ENCODE measurements at regions not wholly inside any gene's neighbourhood (a gene's known extent, or its start where the extent isn't known, plus 50 kb on each side); places are given as distances from the start of the nearest gene placed in this dataset.

DNA sequence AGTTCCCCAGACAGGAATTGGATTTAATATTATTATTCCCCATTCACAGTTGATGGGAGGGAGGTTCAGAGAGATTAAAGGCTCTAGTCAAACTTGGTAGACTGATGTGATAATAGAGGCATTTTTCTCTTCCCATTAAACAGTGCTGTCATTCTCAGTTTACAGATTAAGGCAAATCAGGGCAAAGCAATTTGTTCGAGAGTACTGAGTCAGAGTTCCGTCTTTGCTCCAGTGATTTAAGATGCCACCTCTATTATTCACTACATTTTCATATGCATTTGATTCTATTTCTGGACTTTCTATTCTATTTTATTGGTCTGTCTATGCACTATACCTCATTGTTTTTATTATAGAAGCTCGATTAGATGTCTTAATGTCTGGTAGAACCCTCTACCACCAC, 201.0 kb upstream of the RAI14 start (continued):
- TF ChIP-seq, protein P1, sequence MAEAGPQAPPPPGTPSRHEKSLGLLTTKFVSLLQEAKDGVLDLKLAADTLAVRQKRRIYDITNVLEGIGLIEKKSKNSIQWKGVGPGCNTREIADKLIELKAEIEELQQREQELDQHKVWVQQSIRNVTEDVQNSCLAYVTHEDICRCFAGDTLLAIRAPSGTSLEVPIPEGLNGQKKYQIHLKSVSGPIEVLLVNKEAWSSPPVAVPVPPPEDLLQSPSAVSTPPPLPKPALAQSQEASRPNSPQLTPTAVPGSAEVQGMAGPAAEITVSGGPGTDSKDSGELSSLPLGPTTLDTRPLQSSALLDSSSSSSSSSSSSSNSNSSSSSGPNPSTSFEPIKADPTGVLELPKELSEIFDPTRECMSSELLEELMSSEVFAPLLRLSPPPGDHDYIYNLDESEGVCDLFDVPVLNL (CRISPR knock-in tag; IDR thresholded peaks at IDR 0.05; ENCODE audit: borderline replicate concordance, low read depth) = no peak
- no peak for TF ChIP-seq GRHL2 (CRISPR knock-in tag; IDR thresholded peaks at IDR 0.05; ENCODE audit: insufficient replicate concordance, severe bottlenecking)
- TF ChIP-seq SOX15 (CRISPR knock-in tag; IDR thresholded peaks at IDR 0.05) = no peak
- TF ChIP-seq SP1 (CRISPR knock-in tag; conservative IDR thresholded peaks at IDR 0.05) = no peak
- no peak for TF ChIP-seq FOXK1 (CRISPR knock-in tag; IDR thresholded peaks at IDR 0.05)
- TF ChIP-seq, protein P2, sequence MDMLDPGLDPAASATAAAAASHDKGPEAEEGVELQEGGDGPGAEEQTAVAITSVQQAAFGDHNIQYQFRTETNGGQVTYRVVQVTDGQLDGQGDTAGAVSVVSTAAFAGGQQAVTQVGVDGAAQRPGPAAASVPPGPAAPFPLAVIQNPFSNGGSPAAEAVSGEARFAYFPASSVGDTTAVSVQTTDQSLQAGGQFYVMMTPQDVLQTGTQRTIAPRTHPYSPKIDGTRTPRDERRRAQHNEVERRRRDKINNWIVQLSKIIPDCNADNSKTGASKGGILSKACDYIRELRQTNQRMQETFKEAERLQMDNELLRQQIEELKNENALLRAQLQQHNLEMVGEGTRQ (CRISPR knock-in tag; IDR thresholded peaks at IDR 0.05) = no peak
- no peak for TF ChIP-seq NR3C1 (CRISPR knock-in tag; conservative IDR thresholded peaks at IDR 0.05; ENCODE audit: low read depth)
- no peak for TF ChIP-seq NFE2L1 (CRISPR knock-in tag; IDR thresholded peaks at IDR 0.05)
- no peak for TF ChIP-seq TCF7 (CRISPR knock-in tag; IDR thresholded peaks at IDR 0.05; ENCODE audit: low read depth)
- TF ChIP-seq ZNF138 (CRISPR knock-in tag; conservative IDR thresholded peaks at IDR 0.05) = no peak

DNA sequence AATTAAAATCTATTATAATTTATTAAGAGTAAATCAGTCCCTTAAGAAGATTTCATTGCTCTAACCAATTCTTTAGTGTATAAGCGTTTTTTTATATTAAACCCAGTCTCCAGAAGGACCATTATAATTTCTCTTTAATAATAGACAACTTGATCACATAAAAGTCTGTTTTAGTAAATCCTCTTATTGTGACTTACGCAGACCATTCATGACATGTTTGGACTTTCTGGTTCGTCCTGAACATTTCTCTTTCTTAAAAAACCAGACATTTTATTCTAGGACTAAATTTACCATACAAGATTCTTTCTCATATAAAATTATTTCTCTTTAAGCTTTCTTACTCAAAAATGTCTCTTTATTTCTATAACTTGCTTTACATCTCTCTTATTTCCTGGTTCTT, 196.2 kb upstream of the RAI14 start:
- Mint-ChIP-seq H3K4me3 (no peak overlapping the region), H3K36me3 (peaks cover 64% of the 10 kb centered on the region), H3K4me1 (no peaks in the 10 kb centered on the region), H3K27me3 (ENCODE audit: low read depth) (peaks cover 3% of the 10 kb centered on the region; the same call in 1 of the 2 replicates), H3K27ac (no peak overlapping the region), H3K9me3 (peaks cover 81% of the 10 kb centered on the region)
- no peak for TF ChIP-seq TEAD4 (CRISPR knock-in tag; IDR thresholded peaks at IDR 0.05)
- TF ChIP-seq ZNF423 (CRISPR knock-in tag; IDR thresholded peaks at IDR 0.05) = no peak
- TF ChIP-seq, protein P3, sequence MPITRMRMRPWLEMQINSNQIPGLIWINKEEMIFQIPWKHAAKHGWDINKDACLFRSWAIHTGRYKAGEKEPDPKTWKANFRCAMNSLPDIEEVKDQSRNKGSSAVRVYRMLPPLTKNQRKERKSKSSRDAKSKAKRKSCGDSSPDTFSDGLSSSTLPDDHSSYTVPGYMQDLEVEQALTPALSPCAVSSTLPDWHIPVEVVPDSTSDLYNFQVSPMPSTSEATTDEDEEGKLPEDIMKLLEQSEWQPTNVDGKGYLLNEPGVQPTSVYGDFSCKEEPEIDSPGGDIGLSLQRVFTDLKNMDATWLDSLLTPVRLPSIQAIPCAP (CRISPR knock-in tag; IDR thresholded peaks at IDR 0.05) = no peak
- TF ChIP-seq, protein P4, sequence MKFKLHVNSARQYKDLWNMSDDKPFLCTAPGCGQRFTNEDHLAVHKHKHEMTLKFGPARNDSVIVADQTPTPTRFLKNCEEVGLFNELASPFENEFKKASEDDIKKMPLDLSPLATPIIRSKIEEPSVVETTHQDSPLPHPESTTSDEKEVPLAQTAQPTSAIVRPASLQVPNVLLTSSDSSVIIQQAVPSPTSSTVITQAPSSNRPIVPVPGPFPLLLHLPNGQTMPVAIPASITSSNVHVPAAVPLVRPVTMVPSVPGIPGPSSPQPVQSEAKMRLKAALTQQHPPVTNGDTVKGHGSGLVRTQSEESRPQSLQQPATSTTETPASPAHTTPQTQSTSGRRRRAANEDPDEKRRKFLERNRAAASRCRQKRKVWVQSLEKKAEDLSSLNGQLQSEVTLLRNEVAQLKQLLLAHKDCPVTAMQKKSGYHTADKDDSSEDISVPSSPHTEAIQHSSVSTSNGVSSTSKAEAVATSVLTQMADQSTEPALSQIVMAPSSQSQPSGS (CRISPR knock-in tag; IDR thresholded peaks at IDR 0.05; ENCODE audit: borderline replicate concordance, low read depth) = no peak
- TF ChIP-seq NFYB (CRISPR knock-in tag; conservative IDR thresholded peaks at IDR 0.05; ENCODE audit: low read depth) = no peak
- TF ChIP-seq ZNF219 (CRISPR knock-in tag; IDR thresholded peaks at IDR 0.05; ENCODE audit: borderline replicate concordance) = no peak
- no peak for TF ChIP-seq RORB (CRISPR knock-in tag; IDR thresholded peaks at IDR 0.05)
- no peak for TF ChIP-seq ZNF317 (CRISPR knock-in tag; IDR thresholded peaks at IDR 0.05; ENCODE audit: borderline replicate concordance, low read depth)
- TF ChIP-seq ETV6 (CRISPR knock-in tag; IDR thresholded peaks at IDR 0.05) = no peak
- TF ChIP-seq, protein P5, sequence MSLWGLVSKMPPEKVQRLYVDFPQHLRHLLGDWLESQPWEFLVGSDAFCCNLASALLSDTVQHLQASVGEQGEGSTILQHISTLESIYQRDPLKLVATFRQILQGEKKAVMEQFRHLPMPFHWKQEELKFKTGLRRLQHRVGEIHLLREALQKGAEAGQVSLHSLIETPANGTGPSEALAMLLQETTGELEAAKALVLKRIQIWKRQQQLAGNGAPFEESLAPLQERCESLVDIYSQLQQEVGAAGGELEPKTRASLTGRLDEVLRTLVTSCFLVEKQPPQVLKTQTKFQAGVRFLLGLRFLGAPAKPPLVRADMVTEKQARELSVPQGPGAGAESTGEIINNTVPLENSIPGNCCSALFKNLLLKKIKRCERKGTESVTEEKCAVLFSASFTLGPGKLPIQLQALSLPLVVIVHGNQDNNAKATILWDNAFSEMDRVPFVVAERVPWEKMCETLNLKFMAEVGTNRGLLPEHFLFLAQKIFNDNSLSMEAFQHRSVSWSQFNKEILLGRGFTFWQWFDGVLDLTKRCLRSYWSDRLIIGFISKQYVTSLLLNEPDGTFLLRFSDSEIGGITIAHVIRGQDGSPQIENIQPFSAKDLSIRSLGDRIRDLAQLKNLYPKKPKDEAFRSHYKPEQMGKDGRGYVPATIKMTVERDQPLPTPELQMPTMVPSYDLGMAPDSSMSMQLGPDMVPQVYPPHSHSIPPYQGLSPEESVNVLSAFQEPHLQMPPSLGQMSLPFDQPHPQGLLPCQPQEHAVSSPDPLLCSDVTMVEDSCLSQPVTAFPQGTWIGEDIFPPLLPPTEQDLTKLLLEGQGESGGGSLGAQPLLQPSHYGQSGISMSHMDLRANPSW (CRISPR knock-in tag; conservative IDR thresholded peaks at IDR 0.05; ENCODE audit: low read depth) = no peak
- no peak for TF ChIP-seq SOX15 (CRISPR knock-in tag; IDR thresholded peaks at IDR 0.05)
- no peak for TF ChIP-seq ESRRA (CRISPR knock-in tag; IDR thresholded peaks at IDR 0.05; ENCODE audit: borderline replicate concordance)
- TF ChIP-seq, protein P6, sequence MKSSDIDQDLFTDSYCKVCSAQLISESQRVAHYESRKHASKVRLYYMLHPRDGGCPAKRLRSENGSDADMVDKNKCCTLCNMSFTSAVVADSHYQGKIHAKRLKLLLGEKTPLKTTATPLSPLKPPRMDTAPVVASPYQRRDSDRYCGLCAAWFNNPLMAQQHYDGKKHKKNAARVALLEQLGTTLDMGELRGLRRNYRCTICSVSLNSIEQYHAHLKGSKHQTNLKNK (CRISPR knock-in tag; IDR thresholded peaks at IDR 0.05) = no peak
- TF ChIP-seq, protein P7, sequence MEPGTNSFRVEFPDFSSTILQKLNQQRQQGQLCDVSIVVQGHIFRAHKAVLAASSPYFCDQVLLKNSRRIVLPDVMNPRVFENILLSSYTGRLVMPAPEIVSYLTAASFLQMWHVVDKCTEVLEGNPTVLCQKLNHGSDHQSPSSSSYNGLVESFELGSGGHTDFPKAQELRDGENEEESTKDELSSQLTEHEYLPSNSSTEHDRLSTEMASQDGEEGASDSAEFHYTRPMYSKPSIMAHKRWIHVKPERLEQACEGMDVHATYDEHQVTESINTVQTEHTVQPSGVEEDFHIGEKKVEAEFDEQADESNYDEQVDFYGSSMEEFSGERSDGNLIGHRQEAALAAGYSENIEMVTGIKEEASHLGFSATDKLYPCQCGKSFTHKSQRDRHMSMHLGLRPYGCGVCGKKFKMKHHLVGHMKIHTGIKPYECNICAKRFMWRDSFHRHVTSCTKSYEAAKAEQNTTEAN (CRISPR knock-in tag; IDR thresholded peaks at IDR 0.05) = no peak
- no peak for ATAC-seq
- ChIA-PET POLR2A (no interaction called here), CTCF (no interaction called here)
- DNase-seq (ENCODE audit: low spot score) = no peak
